Uterus (tissue), 3 donors: ENCODE measurements at regions not wholly inside any gene's neighbourhood (a gene's known extent, or its start where the extent isn't known, plus 50 kb on each side); places are given as distances from the start of the nearest gene placed in this dataset.
"Not testable (repeated sequence)": the region's sequence is repeated elsewhere in the genome, so short reads cannot be mapped to it uniquely, and the experiment has no call there.

ENCODE experiments used
- DNase-seq, 2 donors: peaks; one replicate each; pipeline ENCODE4 v3.0.0-alpha.2; 2019 to 2020
- H3K27ac ChIP-seq, 2 donors: fragments of 200-600 bp; sonication (generic); 1 replicate in 1 of 2; 2 replicates in 1 of 2; pipeline ENCODE4 v1.5.1; 2016 to 2018
- H3K27me3 ChIP-seq, 2 donors: fragments of 200-600 bp; sonication (generic); one replicate each; pipeline ENCODE4 v1.5.1; 2018 to 2019; ENCODE audit warnings: control low read depth in 1 of 2
- H3K36me3 ChIP-seq, 2 donors: fragments of 200-600 bp; sonication (generic); one replicate each; pipeline ENCODE4 v1.5.1; 2019; ENCODE audit warnings: control low read depth in 1 of 2
- H3K4me1 ChIP-seq, 2 donors: fragments of 200-600 bp; sonication (generic); one replicate each; pipeline ENCODE4 v1.5.1; 2018 to 2019; ENCODE audit warnings: control low read depth in 1 of 2
- H3K4me3 ChIP-seq, 2 donors: fragments of 200-600 bp; sonication (generic); 1 replicate in 1 of 2; 2 replicates in 1 of 2; pipeline ENCODE4 v1.5.1; 2018 to 2019; ENCODE audit warnings: mild to moderate bottlenecking in 1 of 2
- H3K9me3 ChIP-seq, 2 donors: fragments of 200-600 bp; sonication (generic); one replicate each; pipeline ENCODE4 v1.5.1; 2019; ENCODE audit warnings: control low read depth in 1 of 2
- POLR2A ChIP-seq, 2 donors: fragments of 450-650 bp; IDR thresholded peaks; one replicate each; pipeline ENCODE4 v1.6.1; 2016; ENCODE audit warnings: antibody characterized with exemption in 2 of 2, mild to moderate bottlenecking in 1 of 2, moderate library complexity in 1 of 2
- intact Hi-C: fragments of 100-400 bp; cut with DNase I; formaldehyde crosslinking; loops from one replicate; pipeline ENCODE4 v1.15.1; 2023; ENCODE audit warnings: low total_unique reads
- TF ChIP-seq, protein P1 (sequence below), 4 experiments: fragments of 200-600 bp in 2 of 4; fragments of 450-650 bp in 2 of 4; sonication (generic) in 2 of 4; IDR thresholded peaks; one replicate each; pipeline ENCODE4 v1.5.1; 2016 to 2019; ENCODE audit warnings: antibody characterized with exemption in 4 of 4, mild to moderate bottlenecking in 2 of 4, moderate library complexity in 1 of 4
- donor health status: DM: yes; HTN: yes; CAD: no.

DNA sequence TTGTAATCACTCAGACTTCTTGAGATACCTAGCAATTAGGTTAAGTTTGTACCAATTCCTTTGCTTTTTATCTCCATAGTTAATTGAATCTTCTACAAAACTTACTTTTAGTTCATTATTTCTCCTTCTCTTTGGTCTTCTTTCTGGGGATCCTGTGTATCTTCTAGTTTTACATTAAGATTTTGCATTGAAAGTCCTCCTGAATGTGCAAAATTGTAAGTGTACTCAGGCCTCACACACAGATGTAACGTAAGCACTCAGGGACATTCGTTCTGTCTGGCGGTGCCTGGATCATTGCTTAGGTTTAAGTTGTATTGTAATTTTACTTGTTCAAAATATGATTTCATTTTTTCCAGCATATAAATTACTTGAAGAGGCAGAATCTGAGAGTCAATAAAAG is 222.6 kb upstream of the CPHXL start:
- H3K27me3 ChIP-seq, result no peaks in the 10 kb centered on the region
- no peaks in the 10 kb centered on the region for H3K36me3 ChIP-seq
- H3K27ac ChIP-seq, result no peak overlapping the region
- TF ChIP-seq, protein P1, sequence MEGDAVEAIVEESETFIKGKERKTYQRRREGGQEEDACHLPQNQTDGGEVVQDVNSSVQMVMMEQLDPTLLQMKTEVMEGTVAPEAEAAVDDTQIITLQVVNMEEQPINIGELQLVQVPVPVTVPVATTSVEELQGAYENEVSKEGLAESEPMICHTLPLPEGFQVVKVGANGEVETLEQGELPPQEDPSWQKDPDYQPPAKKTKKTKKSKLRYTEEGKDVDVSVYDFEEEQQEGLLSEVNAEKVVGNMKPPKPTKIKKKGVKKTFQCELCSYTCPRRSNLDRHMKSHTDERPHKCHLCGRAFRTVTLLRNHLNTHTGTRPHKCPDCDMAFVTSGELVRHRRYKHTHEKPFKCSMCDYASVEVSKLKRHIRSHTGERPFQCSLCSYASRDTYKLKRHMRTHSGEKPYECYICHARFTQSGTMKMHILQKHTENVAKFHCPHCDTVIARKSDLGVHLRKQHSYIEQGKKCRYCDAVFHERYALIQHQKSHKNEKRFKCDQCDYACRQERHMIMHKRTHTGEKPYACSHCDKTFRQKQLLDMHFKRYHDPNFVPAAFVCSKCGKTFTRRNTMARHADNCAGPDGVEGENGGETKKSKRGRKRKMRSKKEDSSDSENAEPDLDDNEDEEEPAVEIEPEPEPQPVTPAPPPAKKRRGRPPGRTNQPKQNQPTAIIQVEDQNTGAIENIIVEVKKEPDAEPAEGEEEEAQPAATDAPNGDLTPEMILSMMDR (IDR thresholded peaks at IDR 0.05), result no peak
- TF ChIP-seq POLR2A (IDR thresholded peaks at IDR 0.05), result no peak
- no peaks in the 10 kb centered on the region for H3K9me3 ChIP-seq
- H3K4me3 ChIP-seq, result no peak overlapping the region
- no peaks in the 10 kb centered on the region for H3K4me1 ChIP-seq
- intact Hi-C loops, result no loop called here
- no peak for DNase-seq

DNA sequence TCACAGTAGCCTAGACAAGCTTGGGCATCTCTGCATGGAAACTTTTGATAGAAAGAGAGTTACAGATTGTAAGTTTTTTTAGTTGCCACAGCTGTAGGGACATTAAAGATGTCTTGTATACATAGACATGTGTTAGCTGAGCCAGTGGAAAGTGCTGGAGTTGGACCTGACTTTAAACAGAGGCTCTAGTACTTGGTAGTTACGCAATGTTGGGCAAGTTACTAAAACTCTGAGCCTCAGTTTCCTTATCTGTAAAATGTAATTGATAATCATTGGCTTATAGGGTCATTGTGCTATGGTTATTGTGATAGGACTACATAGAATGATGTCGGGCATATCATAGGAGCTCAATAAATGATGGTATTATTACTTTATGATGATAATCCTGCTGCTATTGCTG is 225.8 kb upstream of the CPHXL start:
- TF ChIP-seq, protein P1 (IDR thresholded peaks at IDR 0.05), result no peak
- no peak for TF ChIP-seq POLR2A (IDR thresholded peaks at IDR 0.05)
- Histone ChIP-seq H3K36me3 (no peaks in the 10 kb centered on the region), H3K4me3 (no peak overlapping the region), H3K27me3 (no peaks in the 10 kb centered on the region), H3K27ac (no peak overlapping the region), H3K4me1 (no peaks in the 10 kb centered on the region), H3K9me3 (no peaks in the 10 kb centered on the region)
- intact Hi-C loops, result no loop called here
- no peak for DNase-seq

DNA sequence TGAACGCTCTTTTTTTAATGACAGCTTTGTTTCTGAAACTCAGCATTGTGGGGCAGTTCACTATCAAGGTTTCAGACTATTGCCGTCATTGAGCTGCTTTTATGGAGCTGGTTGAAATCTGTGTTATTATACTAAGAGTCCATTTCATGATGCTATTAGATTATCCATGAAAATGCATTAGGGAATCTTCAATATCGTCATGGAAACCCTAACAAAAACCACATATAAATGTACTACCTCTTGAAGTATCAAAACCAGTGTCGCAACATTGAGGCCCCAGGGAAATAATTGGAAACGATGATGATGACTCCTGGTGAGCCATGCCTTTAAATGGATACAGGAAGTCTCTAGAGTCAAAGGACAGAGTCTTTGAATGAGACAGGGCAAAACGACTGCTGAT is 231.6 kb upstream of the CPHXL start:
- H3K27ac ChIP-seq, result no peak overlapping the region
- H3K4me3 ChIP-seq, result no peak overlapping the region
- DNase-seq, result no peak
- intact Hi-C loops, result no loop called here
- no peaks in the 10 kb centered on the region for H3K4me1 ChIP-seq
- H3K36me3 ChIP-seq, result no peaks in the 10 kb centered on the region
- H3K27me3 ChIP-seq, result no peaks in the 10 kb centered on the region
- no peaks in the 10 kb centered on the region for H3K9me3 ChIP-seq
- no peak for TF ChIP-seq POLR2A (IDR thresholded peaks at IDR 0.05)
- TF ChIP-seq, protein P1 (IDR thresholded peaks at IDR 0.05), result no peak

DNA sequence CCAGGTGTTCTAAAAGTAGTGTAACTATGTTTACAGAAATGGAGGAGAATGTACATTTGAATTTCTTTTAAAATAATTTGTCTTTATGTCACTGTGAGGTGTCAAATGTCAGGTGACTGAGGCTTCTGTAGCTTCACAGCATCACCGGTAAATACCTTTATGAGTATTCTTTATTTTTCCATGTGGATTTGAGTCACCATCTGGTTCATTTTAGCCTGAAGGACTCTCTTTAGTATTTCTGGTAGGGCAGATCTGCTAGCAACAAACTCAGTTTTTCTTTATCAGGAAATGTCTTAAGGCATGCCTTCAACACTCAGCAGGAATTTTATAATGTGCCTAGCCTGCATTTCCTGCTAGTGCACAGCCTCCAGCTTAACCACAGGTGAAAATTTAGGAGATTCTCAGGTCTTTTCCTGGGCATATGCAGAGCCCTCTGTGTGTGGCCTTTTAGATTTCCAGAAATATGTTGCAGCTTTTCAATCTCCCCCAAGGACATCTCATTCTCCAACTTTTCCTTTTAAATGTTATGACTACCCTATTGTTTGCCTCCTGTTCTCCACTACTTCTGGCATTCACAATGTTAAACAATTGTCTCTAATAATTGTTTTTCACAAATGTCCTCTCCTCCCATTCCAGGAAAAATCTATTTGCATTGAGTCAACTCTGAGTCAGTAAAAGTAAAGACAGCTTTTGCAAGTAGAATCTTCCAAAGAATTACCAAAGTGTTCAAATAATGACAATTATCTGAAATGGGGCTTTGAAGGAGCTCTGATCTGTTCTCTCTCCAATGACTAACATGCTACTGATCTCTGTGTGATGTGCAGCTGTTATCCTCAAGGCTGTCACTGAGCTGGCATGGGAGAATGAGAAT is 239.4 kb upstream of the CPHXL start:
- H3K4me3 ChIP-seq, result no peak overlapping the region
- intact Hi-C loops, result no loop called here
- no peak overlapping the region for H3K27ac ChIP-seq
- no peaks in the 10 kb centered on the region for H3K27me3 ChIP-seq
- H3K4me1 ChIP-seq, result no peaks in the 10 kb centered on the region
- no peaks in the 10 kb centered on the region for H3K36me3 ChIP-seq
- TF ChIP-seq POLR2A (IDR thresholded peaks at IDR 0.05), result no peak
- TF ChIP-seq, protein P1 (IDR thresholded peaks at IDR 0.05), result no peak
- no peak for DNase-seq
- no peaks in the 10 kb centered on the region for H3K9me3 ChIP-seq

DNA sequence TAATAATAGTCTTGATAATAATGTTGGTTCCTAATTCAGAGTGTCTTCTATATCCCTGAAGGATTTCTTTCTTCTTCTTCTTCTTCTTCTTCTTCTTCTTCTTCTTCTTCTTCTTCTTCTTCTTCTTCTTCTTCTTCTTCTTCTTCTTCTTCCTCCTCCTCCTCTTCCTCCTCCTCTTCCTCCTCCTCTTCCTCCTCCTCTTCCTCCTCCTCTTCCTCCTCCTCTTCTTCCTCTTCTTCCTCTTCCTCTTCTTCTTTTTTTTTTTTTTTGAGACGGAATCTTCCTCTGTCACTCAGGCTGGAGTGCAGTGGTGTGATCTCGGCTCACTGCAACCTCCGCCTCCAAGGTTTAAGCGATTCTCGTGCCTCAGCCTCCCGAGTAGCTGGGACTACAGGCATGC is 242.8 kb upstream of the CPHXL start:
- H3K4me3 ChIP-seq, intact Hi-C loops, DNase-seq, H3K27me3 ChIP-seq, H3K4me1 ChIP-seq, H3K27ac ChIP-seq, H3K36me3 ChIP-seq, H3K9me3 ChIP-seq: not testable (repeated sequence)
